Bronchial epithelial cell (primary cell): ENCODE measurements at regions not wholly inside any gene's neighbourhood (a gene's known extent, or its start where the extent isn't known, plus 50 kb on each side); places are given as distances from the start of the nearest gene placed in this dataset.
A peak's percentile ranks its signal among the peaks of the same experiment; 100 is the strongest.

Experiments used
- DNase-seq: peaks from one replicate; pipeline ENCODE4 v3.0.0-alpha.2; 2010; ENCODE audit warnings: low read depth
- FAIRE-seq: peaks from 2 replicates; lab custom pipeline; 2011; peaks lifted over from hg19 to GRCh38; lab: Jason Lieb, UNC
- H3K27me3 ChIP-seq: 2 replicates; pipeline ENCODE4 v1.5.1; 2011; ENCODE audit warnings: low read length; ENCODE audit not compliant: control insufficient read depth, insufficient read depth
- H3K36me3 ChIP-seq: 2 replicates; pipeline ENCODE4 v1.5.1; 2011; ENCODE audit warnings: low read length; ENCODE audit not compliant: control insufficient read depth, insufficient read depth
- H3K4me3 ChIP-seq: 2 replicates; pipeline ENCODE4 v1.5.1; 2011; ENCODE audit warnings: mild to moderate bottlenecking, low read depth, low read length, control low read depth
- TF ChIP-seq, protein P1 (sequence below): IDR thresholded peaks from 2 replicates; pipeline ENCODE4 v1.5.1; 2011; ENCODE audit warnings: mild to moderate bottlenecking, moderate library complexity, low read length, control low read depth, inconsistent platforms; ENCODE audit not compliant: insufficient read depth, severe bottlenecking

GRCh38 chr7:25864943-25865751 lies 286.9 kb upstream of the NFE2L3 start:
- peaks cover 9% of the 10 kb centered on the region for H3K27me3 ChIP-seq
- FAIRE-seq (no peak), DNase-seq (no peak)
- TF ChIP-seq, protein P1, sequence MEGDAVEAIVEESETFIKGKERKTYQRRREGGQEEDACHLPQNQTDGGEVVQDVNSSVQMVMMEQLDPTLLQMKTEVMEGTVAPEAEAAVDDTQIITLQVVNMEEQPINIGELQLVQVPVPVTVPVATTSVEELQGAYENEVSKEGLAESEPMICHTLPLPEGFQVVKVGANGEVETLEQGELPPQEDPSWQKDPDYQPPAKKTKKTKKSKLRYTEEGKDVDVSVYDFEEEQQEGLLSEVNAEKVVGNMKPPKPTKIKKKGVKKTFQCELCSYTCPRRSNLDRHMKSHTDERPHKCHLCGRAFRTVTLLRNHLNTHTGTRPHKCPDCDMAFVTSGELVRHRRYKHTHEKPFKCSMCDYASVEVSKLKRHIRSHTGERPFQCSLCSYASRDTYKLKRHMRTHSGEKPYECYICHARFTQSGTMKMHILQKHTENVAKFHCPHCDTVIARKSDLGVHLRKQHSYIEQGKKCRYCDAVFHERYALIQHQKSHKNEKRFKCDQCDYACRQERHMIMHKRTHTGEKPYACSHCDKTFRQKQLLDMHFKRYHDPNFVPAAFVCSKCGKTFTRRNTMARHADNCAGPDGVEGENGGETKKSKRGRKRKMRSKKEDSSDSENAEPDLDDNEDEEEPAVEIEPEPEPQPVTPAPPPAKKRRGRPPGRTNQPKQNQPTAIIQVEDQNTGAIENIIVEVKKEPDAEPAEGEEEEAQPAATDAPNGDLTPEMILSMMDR: no peak
- no peak overlapping the region for H3K4me3 ChIP-seq
- H3K36me3 ChIP-seq: no peaks in the 10 kb centered on the region

- Histone ChIP-seq H3K27me3 (peaks cover 9% of the 10 kb centered on the region), H3K4me3 (no peak overlapping the region), H3K36me3 (no peaks in the 10 kb centered on the region)
- DNase-seq: no peak
- TF ChIP-seq, protein P1: no peak
- no peak for FAIRE-seq
These were observed 283.5 kb upstream of the NFE2L3 start for GRCh38 chr7:25868509-25868908.

DNA sequence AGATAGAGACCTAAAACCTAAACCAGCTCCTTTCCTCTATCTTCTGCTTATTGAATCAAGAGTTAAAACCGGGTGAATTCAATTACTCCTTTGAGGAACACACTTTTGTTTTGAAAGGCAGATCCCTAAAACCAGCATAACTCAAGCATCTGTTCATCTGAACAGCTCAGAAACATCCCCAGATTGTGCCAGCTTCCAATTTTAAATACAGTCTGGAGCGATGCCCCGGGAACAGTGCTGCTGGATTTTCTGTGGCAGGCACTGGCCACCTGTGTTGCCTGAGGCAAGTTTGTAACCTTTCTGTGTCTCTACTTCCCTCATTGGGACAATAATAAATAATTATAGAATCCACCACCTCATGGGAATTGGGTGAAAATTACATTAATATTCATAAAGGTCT lies 281.4 kb upstream of the NFE2L3 start:
- Histone ChIP-seq H3K27me3 (peaks cover 7% of the 10 kb centered on the region), H3K4me3 (no peak overlapping the region), H3K36me3 (no peaks in the 10 kb centered on the region)
- TF ChIP-seq, protein P1: no peak
- FAIRE-seq: no peak
- no peak for DNase-seq

- H3K4me3 ChIP-seq: no peak overlapping the region
- no peaks in the 10 kb centered on the region for H3K36me3 ChIP-seq
- H3K27me3 ChIP-seq: peaks cover 2% of the 10 kb centered on the region
- no peak for FAIRE-seq
- TF ChIP-seq, protein P1: no peak
- DNase-seq: no peak
These were observed 275.9 kb upstream of the NFE2L3 start for GRCh38 chr7:25876092-25876491.

DNA sequence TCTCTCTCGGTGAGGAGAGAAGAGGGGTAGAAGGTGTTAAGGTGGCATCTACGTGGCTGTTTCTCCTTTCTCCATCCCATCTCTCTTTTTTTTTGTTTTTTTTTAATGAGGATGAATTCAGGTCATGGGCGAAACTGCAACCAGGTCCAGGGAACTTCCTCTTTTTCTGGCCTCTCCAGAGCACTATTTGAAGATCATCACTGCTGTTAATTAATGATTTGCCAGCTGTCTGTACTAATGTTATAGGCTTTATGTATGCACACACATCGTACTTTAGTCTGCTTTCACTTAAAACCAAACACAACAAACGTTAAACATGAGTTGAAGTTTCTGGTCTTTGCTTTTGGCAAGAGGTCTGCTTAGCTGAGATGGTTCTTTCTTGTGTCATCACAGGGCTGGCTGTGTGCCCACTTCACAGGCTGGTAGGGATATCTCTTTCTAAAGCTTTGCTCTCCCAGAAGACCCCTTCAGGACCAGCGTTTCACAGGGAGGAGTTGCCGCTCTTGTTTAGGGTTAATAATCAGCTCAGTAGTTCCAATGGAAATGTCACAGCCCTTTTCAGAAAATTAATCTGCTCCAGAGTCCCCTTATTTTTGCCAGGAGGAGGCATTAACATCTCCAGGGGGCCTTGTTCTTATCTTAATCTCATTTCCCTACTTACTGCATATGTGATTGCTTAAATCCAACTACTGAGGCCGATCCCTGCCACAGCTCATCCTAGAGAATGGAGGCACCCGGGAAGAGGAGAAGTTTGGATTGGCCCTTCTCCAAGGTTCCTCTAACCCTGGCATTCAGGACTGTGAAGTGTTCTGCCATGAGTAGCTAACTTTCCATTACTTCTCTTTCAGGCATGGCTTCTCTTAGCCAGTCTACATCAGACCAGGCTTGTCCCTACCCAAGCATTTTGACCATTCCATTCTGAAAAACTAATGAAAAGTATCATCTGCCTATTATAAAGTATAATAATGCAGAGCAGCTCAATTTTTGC lies 273.9 kb upstream of the NFE2L3 start:
- Histone ChIP-seq H3K36me3 (no peaks in the 10 kb centered on the region), H3K4me3 (no peak overlapping the region), H3K27me3 (peaks cover 5% of the 10 kb centered on the region)
- TF ChIP-seq, protein P1: no peak
- DNase-seq (no peak), FAIRE-seq (peak; percentile 40)
